H7 (cell line): ENCODE measurements at regions not wholly inside any gene's neighbourhood (a gene's known extent, or its start where the extent isn't known, plus 50 kb on each side); places are given as distances from the start of the nearest gene placed in this dataset.

Source experiments
- DNase-seq: peaks from one replicate; pipeline ENCODE4 v3.0.0; 2012
- H3K27me3 ChIP-seq: 2 replicates; pipeline ENCODE4 v1.6.0; 2011; ENCODE audit warnings: mild to moderate bottlenecking, low read length; ENCODE audit not compliant: control insufficient read depth, insufficient read depth
- H3K36me3 ChIP-seq: replicated peaks from 2 replicates; pipeline ENCODE4 v1.5.1; 2011; ENCODE audit warnings: low read length; ENCODE audit not compliant: control insufficient read depth, insufficient read depth
- H3K4me3 ChIP-seq: 2 replicates; pipeline ENCODE4 v1.5.1; 2011; ENCODE audit warnings: low read depth, mild to moderate bottlenecking, control low read depth, low read length, moderate library complexity; ENCODE audit not compliant: insufficient read depth

- no peaks in the 10 kb centered on the region for H3K36me3 ChIP-seq
- DNase-seq, result no peak
- no peaks in the 10 kb centered on the region for H3K27me3 ChIP-seq
Observed at GRCh38 chr13:91295712-91296410, 51.6 kb upstream of the MIR17HG start.

DNA sequence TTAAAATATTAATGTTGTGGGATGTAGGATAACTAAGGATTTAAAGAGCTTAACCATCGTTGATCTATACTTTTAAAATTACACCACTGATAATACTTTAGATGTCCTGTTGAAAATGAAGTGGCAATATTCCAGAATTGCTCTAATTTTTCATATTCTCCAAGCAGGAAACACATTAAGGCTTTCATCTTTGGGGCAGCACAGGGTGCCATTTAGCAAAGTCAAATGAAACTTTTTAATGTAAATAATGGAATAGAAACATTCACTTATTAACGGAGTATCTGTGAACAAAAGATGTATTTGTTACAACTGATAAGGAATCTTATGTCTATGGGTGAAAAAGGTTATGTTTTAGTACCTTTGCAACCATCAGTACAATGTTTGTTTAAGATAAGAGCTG is 50.0 kb upstream of the MIR17HG start:
- no peak overlapping the region for H3K4me3 ChIP-seq
- no peak for DNase-seq
- H3K36me3 ChIP-seq, result no peaks in the 10 kb centered on the region
- no peaks in the 10 kb centered on the region for H3K27me3 ChIP-seq

More at GRCh38 chr13:91295712-91296410, 51.6 kb upstream of the MIR17HG start:
- no peak overlapping the region for H3K4me3 ChIP-seq
